HG02763 (cell line): ENCODE measurements at regions not wholly inside any gene's neighbourhood (a gene's known extent, or its start where the extent isn't known, plus 50 kb on each side); places are given as distances from the start of the nearest gene placed in this dataset.
"Not testable (repeated sequence)": the region's sequence is repeated elsewhere in the genome, so short reads cannot be mapped to it uniquely, and the experiment has no call there.

ENCODE experiments used
- ATAC-seq: cut with Tn5 transposase; IDR thresholded peaks from one replicate; pipeline ENCODE4 v1.9.1; 2021; ENCODE audit warnings: mild to moderate bottlenecking, moderate library complexity; ENCODE audit not compliant: unreplicated experiment

GRCh38 chr4:126544276-126544675, 1088.5 kb upstream of the INTU start:
- ATAC-seq, result no peak

- not testable (repeated sequence) for ATAC-seq
Observed at GRCh38 chr4:126546197-126546596, 1086.6 kb upstream of the INTU start.

- no peak for ATAC-seq
Observed at GRCh38 chr4:126547352-126547751, 1085.4 kb upstream of the INTU start.

DNA sequence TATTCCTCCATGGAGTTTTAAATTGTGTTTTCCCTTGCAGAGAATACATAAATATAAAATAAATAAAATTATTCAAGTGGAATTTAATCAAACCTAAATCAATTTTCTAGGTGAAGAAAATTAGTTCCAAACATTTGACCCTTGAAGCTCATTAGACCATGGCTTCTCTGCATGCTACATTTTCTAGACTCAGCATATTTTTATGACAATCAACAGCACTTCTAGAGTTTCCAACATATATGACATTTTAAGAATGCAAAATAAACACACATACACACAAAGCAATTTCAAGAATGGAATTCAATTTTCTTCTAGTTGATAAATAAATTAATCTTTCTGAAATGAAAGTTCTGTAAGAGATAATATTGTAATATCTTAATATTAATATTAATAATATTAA, 1083.9 kb upstream of the INTU start:
- ATAC-seq, result no peak

- ATAC-seq, result no peak
Observed at GRCh38 chr4:126552321-126552720, 1080.4 kb upstream of the INTU start.

- no peak for ATAC-seq
Observed at GRCh38 chr4:126553248-126553647, 1079.5 kb upstream of the INTU start.

DNA sequence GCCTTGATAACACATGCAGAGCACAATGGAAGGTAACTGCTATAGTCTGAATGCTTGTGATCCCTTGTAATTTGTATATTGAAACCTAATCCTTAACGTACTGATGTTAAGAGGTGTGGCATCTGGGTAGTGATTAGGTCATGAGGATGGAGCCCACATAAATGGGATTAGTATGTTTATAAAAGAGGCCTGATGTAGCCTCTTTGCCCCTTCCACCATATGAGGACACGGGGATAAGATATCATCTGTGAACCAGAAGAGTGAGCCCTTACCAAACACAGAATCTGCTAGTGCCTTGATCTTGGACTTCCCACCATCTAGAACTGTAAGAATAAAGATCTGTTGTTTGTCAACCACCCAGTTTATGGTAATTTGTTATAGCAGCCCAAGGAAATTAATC, 1074.2 kb upstream of the INTU start:
- no peak for ATAC-seq

DNA sequence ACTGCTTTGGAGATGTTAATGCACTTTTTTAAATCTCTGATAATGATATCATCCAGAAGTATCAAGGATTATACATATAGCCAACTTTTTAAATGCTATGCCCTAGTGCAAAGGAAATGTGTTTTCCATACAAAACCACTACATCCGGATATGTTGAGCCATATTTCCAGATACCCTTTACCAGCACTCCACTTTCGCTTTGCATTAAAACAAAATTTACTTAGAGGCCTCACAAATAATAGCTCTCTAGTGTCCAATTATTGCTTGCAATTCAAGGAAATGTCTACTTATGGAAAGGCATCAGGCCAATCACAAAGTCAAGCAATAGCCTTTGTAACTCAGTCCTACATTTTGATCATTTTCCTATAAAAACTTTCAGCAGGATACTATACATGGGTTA, 1072.8 kb upstream of the INTU start:
- ATAC-seq, result no peak

- no peak for ATAC-seq
Observed at GRCh38 chr4:126560794-126561193, 1072.0 kb upstream of the INTU start.

- ATAC-seq, result no peak
Observed at GRCh38 chr4:126563389-126563788, 1069.4 kb upstream of the INTU start.

- no peak for ATAC-seq
Observed at GRCh38 chr4:126564283-126564854, 1068.4 kb upstream of the INTU start.

- no peak for ATAC-seq
Observed at GRCh38 chr4:126568652-126569570, 1063.8 kb upstream of the INTU start.

- ATAC-seq, result no peak
Observed at GRCh38 chr4:126572264-126572663, 1060.5 kb upstream of the INTU start.

DNA sequence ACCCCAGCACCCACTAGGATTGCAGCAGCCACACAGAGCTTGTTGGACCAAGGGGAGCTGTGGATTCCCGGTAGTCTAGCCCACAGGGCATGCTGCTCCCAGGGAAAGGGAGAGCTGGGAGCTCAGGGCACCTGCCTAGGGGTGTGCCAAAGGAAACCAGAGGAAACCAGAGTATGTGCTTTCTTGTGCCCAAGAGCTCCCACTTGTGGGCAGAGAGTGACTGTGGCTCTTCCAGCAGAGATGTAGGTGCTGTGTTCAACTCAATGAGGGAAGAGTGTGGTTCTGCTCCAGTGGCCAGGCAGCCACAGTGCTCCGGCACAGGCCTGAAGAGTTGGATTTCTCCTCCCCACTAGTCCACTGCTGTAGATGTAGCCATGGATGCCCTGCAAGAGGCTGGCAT, 1050.0 kb upstream of the INTU start:
- ATAC-seq, result no peak

DNA sequence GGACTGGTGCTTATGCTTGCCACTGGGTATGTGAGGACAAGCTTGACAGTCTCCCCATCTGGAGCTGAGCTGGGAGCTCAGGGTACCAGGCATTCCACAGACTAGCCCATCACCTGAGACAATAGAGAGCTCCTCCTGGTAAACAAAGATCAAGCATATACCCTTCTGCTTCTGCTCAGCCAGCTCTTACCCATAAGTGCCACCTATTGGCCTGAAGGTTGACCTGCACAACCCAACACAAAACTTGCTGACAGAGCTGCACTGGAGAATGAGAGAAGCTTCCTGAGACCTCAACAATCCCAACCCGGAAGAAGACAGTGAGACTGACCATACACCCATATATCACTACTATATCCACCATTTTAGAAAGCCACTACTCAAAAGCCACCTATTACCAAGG, 1049.2 kb upstream of the INTU start:
- ATAC-seq, result no peak

DNA sequence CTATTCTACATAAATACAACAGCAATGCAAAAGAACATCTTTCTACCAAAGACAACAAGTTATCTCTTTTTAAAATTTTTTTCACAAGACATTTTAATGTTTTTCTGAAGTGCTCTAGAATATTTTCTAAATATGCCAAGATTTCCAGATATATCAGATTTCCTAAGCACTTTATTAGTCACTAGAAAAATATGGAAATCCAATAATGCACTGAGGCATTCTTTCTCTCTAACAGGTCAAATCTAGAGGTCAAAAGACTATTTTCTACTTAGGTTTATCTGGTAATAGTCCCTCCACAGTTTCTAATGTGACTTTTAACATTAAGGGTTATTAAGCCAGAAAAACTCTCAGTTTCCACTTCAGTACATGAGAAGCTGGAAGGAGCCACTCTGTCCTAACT, 1041.2 kb upstream of the INTU start:
- ATAC-seq, result no peak

GRCh38 chr4:126592088-126592487, 1040.7 kb upstream of the INTU start:
- no peak for ATAC-seq

DNA sequence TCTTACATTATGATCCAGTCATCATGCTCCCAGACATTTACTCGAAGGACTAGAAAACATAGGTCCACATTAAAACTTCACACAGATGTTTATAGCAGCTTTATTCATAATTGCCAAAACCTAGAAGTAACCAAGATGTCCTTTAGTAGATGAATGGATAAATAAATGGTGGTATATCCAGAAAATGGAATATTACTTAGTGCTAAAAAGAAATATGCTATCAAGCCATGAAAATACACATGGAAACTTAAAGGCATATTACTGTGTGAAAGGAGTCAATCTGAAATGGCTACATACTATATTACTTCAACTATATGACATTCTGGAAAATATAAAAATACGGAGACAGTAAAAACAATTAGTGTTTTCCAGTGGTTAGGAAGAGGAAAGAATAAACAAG, 1039.1 kb upstream of the INTU start:
- ATAC-seq, result no peak

- ATAC-seq, result no peak
Observed at GRCh38 chr4:126595643-126596042, 1037.1 kb upstream of the INTU start.

DNA sequence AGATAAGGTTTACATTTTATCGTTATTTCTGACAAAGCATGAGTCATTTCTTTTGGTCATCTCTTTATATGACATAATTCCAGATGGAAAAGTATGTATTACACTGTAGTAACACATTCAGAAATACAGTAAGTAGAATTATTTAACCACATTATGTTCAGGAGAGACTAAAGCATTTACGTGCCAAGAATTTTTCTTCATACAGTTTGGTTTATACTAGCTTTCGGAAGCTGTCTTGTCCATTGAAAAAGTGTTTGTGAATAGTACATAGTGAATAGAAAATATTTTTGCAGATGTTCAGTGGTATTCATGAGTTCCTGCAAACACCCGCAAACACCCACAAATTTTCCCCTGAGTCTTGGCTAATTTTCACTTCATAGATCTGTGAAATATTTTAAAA, 1033.0 kb upstream of the INTU start:
- no peak for ATAC-seq

DNA sequence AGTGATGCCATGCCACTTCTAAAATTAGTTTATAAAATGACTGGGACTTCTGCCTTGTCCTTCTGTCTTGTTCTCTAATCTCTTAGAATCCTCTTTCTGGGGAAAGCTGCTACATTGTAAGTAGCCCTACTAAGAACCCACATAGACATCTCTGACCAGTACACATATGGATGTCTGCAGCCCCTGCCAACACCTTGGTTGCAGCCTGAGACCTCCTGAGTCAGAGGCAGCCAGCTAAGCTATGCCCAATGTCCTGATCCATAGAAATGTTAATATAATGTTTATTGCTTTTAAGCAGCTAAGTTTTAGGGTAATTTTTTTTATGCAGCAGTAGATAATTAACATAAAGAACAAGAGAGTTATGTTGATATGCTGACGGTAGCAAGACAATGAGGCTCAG, 1029.5 kb upstream of the INTU start:
- ATAC-seq, result no peak

GRCh38 chr4:126603825-126604224, 1028.9 kb upstream of the INTU start:
- no peak for ATAC-seq
